ENCODE measurements at regions not wholly inside any gene's neighbourhood (a gene's known extent, or its start where the extent isn't known, plus 50 kb on each side); places are given as distances from the start of the nearest gene placed in this dataset.
"Not testable (repeated sequence)": the region's sequence is repeated elsewhere in the genome, so short reads cannot be mapped to it uniquely, and the experiment has no call there.

DNA sequence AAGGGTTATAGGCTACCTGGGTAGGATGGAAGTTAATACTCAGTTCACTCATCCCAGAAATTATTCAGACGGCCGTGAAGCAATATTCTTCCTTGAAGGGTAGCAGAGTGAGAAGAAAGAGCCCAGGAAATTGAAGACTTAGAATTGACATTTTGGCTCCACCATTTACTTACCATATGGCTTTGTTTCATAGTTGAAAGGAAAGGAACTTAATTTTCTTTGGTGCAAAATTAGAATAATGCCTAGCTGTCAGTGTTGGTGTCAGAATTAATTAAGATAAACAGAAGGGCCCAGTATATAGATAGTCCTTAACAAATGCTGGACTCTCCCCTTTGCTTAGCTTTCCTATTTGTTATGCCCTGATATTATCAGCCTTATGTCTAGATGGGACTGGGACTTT, 263.2 kb downstream of the KCNJ3 start:
- TF ChIP-seq, protein P1, sequence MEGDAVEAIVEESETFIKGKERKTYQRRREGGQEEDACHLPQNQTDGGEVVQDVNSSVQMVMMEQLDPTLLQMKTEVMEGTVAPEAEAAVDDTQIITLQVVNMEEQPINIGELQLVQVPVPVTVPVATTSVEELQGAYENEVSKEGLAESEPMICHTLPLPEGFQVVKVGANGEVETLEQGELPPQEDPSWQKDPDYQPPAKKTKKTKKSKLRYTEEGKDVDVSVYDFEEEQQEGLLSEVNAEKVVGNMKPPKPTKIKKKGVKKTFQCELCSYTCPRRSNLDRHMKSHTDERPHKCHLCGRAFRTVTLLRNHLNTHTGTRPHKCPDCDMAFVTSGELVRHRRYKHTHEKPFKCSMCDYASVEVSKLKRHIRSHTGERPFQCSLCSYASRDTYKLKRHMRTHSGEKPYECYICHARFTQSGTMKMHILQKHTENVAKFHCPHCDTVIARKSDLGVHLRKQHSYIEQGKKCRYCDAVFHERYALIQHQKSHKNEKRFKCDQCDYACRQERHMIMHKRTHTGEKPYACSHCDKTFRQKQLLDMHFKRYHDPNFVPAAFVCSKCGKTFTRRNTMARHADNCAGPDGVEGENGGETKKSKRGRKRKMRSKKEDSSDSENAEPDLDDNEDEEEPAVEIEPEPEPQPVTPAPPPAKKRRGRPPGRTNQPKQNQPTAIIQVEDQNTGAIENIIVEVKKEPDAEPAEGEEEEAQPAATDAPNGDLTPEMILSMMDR (IDR thresholded peaks at IDR 0.05) = no peak
- ChIA-PET CTCF (interaction anchor here (1.4 kb wide), 1 partner anchor 9 kb away, joined by 3 read pairs; no protein-coding TSS in a partner anchor), POLR2A (no interaction called here)
- no peak for ATAC-seq
- Mint-ChIP-seq H3K4me3 (no peak overlapping the region), H3K36me3 (ENCODE audit: low read depth) (no peaks in the 10 kb centered on the region), H3K9me3 (peaks cover 6% of the 10 kb centered on the region), H3K4me1 (ENCODE audit: low read depth) (no peaks in the 10 kb centered on the region), H3K27me3 (no peaks in the 10 kb centered on the region), H3K27ac (no peak overlapping the region)
- DNase-seq = no peak
- intact Hi-C loops (cut with micrococcal nuclease) = no loop called here

DNA sequence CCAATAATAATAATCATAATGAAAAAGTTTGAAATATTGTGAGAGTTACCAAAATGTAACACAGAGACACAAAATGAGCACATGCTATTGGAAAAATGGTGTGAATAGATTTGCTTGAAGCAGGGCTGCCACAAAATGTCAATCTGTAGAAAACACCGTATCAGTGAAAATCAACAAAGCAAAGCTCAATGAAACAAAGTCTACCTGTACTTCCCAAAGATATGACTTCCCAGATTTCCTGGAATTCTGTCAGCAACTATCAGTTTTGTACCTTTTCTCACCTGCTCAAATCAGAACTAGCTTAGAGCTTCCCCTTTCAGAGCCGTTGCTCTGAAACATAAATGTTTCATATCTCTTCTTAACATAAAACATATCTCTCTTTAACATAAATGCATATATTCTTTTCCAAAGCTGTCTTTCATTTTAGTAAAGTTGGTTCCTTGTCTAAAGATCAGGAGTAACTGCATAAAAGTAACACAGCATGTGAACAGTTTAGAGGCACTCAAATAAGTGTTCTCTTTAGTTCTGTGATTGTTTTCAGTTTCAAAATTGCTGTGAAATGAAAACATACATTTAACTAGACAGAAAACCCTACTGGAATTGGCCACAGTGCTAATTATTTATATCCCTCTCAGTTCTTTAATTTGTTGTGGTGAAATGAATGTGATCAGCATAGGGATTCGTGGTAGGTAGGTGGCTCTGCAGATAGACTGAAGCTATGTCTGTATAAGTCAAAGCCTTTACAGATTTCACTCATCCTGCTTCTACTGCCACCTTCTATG, 262.5 kb downstream of the KCNJ3 start:
- H3K27ac Mint-ChIP-seq = no peak overlapping the region
- intact Hi-C loops (cut with micrococcal nuclease) = no loop called here
- ChIA-PET CTCF (interaction anchor here (1.4 kb wide), 1 partner anchor 8 kb away, joined by 3 read pairs; no protein-coding TSS in a partner anchor), POLR2A (no interaction called here)
- no peaks in the 10 kb centered on the region for H3K27me3 Mint-ChIP-seq
- no peak overlapping the region for H3K4me3 Mint-ChIP-seq
- H3K4me1 Mint-ChIP-seq (ENCODE audit: low read depth) = no peaks in the 10 kb centered on the region
- TF ChIP-seq, protein P1 (IDR thresholded peaks at IDR 0.05) = no peak
- peaks cover 6% of the 10 kb centered on the region for H3K9me3 Mint-ChIP-seq
- DNase-seq (no peak), ATAC-seq (no peak)
- no peaks in the 10 kb centered on the region for H3K36me3 Mint-ChIP-seq (ENCODE audit: low read depth)

DNA sequence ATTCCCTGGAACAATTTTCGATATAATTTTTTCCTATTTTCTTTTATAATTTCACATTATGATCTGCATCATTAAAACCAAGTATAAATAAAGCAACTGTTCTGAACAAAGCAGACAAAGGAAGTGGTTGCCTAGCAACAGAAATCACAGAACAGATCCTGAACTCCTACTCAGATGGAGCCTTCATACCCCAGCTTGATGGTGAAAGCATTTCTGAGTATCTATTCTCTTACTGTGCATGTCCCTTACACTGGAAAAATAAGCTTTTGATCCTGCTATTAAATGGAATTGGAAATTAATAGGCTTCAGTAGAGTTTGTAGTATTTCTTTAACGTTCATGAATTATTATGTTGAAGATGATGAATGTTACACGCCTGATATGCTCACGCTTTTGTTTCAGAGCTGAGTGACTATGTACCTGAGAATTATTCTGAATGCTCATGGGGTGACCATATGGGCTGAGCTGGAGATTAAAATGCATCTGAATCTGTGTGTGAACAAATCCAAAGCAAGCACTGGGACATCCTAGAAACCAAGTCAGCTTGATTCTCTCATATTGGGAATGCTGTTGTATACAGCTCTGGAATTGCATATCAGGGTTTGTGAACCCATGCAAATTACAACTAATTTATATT, 254.0 kb downstream of the KCNJ3 start:
- H3K36me3 Mint-ChIP-seq (ENCODE audit: low read depth) = no peaks in the 10 kb centered on the region
- ATAC-seq = no peak

DNA sequence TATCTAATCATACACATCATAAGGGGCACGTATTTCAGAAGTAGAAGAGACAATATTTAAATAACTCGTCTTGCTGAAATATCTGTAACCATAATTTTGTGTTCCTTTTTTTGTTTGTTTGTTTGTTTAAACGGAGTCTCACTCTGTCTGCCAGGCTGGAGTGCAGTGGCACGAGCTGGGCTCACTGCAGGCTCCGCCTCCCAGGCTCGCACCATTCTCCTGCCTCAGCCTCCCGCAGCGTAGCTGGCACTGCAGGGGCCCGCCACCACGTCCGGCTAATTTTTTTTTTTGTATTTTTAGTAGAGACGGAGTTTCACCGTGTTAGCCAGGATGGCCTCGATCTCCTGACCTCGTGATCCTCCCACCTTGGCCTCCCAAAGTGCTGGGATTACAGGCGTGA, 248.9 kb downstream of the KCNJ3 start:
- H3K27me3 Mint-ChIP-seq; H3K9me3 Mint-ChIP-seq; H3K4me1 Mint-ChIP-seq (ENCODE audit: low read depth); POLR2A ChIA-PET; H3K36me3 Mint-ChIP-seq (ENCODE audit: low read depth); intact Hi-C loops (cut with micrococcal nuclease); DNase-seq; ATAC-seq; H3K4me3 Mint-ChIP-seq; H3K27ac Mint-ChIP-seq: not testable (repeated sequence)
- CTCF ChIA-PET = interaction anchor here (0.7 kb wide), 1 partner anchor 234 kb away, joined by 3 read pairs; no protein-coding TSS in a partner anchor

More for the DNA sequence above, 254.0 kb downstream of the KCNJ3 start:
- peaks cover 2% of the 10 kb centered on the region for H3K9me3 Mint-ChIP-seq
- TF ChIP-seq, protein P1 (IDR thresholded peaks at IDR 0.05) = no peak
- intact Hi-C loops (cut with micrococcal nuclease) = no loop called here
- CTCF ChIA-PET = interaction anchor here (1.1 kb wide), 1 partner anchor 9 kb away, joined by 3 read pairs; no protein-coding TSS in a partner anchor
- DNase-seq = no peak
- no peaks in the 10 kb centered on the region for H3K27me3 Mint-ChIP-seq
- POLR2A ChIA-PET = no interaction called here
- H3K4me1 Mint-ChIP-seq (ENCODE audit: low read depth) = no peaks in the 10 kb centered on the region
- H3K27ac Mint-ChIP-seq = no peak overlapping the region
- H3K4me3 Mint-ChIP-seq = no peak overlapping the region

DNA sequence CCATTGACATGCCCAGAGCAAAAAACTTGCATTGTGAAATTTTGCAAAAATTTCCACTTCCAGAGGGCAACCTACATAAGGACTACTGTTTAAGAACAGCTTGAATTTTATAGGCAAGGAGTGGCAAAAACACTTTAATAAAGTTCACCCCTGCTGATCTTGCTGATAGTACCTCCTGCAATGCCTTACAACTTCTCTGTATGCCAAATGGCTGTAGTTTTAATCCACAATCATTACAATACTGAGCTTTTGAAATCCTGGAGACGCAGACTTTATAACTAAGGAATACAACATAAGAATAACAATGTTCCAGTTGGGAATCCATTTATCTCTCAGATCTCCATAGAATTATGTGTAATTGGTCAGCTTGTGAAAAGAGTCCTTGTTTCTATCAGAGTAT, 247.5 kb downstream of the KCNJ3 start:
- ChIA-PET CTCF (no interaction called here), POLR2A (no interaction called here)
- TF ChIP-seq, protein P1 (IDR thresholded peaks at IDR 0.05) = no peak
- DNase-seq (no peak), ATAC-seq (no peak)
- Mint-ChIP-seq H3K4me3 (no peak overlapping the region), H3K4me1 (ENCODE audit: low read depth) (no peaks in the 10 kb centered on the region), H3K27ac (no peak overlapping the region), H3K36me3 (ENCODE audit: low read depth) (no peaks in the 10 kb centered on the region), H3K27me3 (no peaks in the 10 kb centered on the region), H3K9me3 (no peaks in the 10 kb centered on the region)
- intact Hi-C loops (cut with micrococcal nuclease) = no loop called here
